H9 (cell line): ENCODE measurements at regions not wholly inside any gene's neighbourhood (a gene's known extent, or its start where the extent isn't known, plus 50 kb on each side); places are given as distances from the start of the nearest gene placed in this dataset.

Experiments used
- DNase-seq: peaks from one replicate; pipeline ENCODE4 v3.0.0-alpha.2; 2017
- H2AFZ ChIP-seq: one replicate; pipeline ENCODE4 v1.6.1; 2013; ENCODE audit warnings: mild to moderate bottlenecking, low read length, control low read depth, moderate library complexity
- H2AK5ac ChIP-seq: 2 replicates; pipeline ENCODE4 v1.6.1; 2013; ENCODE audit warnings: low read length, control low read depth, mixed read lengths; ENCODE audit not compliant: insufficient read length
- H2BK120ac ChIP-seq: one replicate; pipeline ENCODE4 v1.6.1; 2013; ENCODE audit warnings: low read depth, mild to moderate bottlenecking, low read length, control low read depth, inconsistent platforms; ENCODE audit not compliant: poor library complexity, severe bottlenecking
- H2BK12ac ChIP-seq: 2 replicates; pipeline ENCODE4 v1.6.1; 2013; ENCODE audit warnings: low read length, control low read depth, mixed read lengths, low read depth; ENCODE audit not compliant: insufficient read length
- H2BK15ac ChIP-seq: 2 replicates; pipeline ENCODE4 v1.6.1; 2013; ENCODE audit warnings: low read depth, low read length, control low read depth
- H2BK20ac ChIP-seq: one replicate; pipeline ENCODE4 v1.6.1; 2013; ENCODE audit warnings: low read depth, mild to moderate bottlenecking, low read length, control low read depth, inconsistent platforms; ENCODE audit not compliant: poor library complexity, severe bottlenecking
- H2BK5ac ChIP-seq: 2 replicates; pipeline ENCODE4 v1.6.1; 2013; ENCODE audit warnings: low read length, control low read depth, mixed read lengths; ENCODE audit not compliant: insufficient read length
- H3K14ac ChIP-seq: 2 replicates; pipeline ENCODE4 v1.6.1; 2013; ENCODE audit warnings: low read length, control low read depth; ENCODE audit not compliant: insufficient read depth
- H3K18ac ChIP-seq: 2 replicates; pipeline ENCODE4 v1.6.1; 2013; ENCODE audit warnings: low read depth, mild to moderate bottlenecking, mixed read lengths, low read length, control low read depth; ENCODE audit not compliant: insufficient read length
- H3K23ac ChIP-seq: 2 replicates; pipeline ENCODE4 v1.6.1; 2013; ENCODE audit warnings: low read length, control low read depth, mixed read lengths, low read depth; ENCODE audit not compliant: insufficient read length
- H3K23me2 ChIP-seq: 2 replicates; pipeline ENCODE4 v1.6.1; 2013; ENCODE audit warnings: low read depth, mild to moderate bottlenecking, mixed read lengths, low read length, control low read depth; ENCODE audit not compliant: insufficient read length, poor library complexity, severe bottlenecking
- H3K27ac ChIP-seq: 2 replicates; pipeline ENCODE4 v1.5.1; 2013; ENCODE audit warnings: low read length, control low read depth, mixed read lengths, low read depth; ENCODE audit not compliant: insufficient read length
- H3K27me3 ChIP-seq: 2 replicates; pipeline ENCODE4 v1.6.1; 2013; ENCODE audit warnings: low read length, control low read depth, inconsistent platforms; ENCODE audit not compliant: insufficient read depth
- H3K4ac ChIP-seq: 2 replicates; pipeline ENCODE4 v1.6.1; 2013; ENCODE audit warnings: low read depth, mild to moderate bottlenecking, control low read depth, inconsistent platforms, low read length, moderate library complexity
- H3K4me1 ChIP-seq: 2 replicates; pipeline ENCODE4 v1.6.1; 2013; ENCODE audit warnings: low read length, control low read depth, inconsistent platforms; ENCODE audit not compliant: insufficient read depth
- H3K4me2 ChIP-seq: 2 replicates; pipeline ENCODE4 v1.6.1; 2013; ENCODE audit warnings: low read length, control low read depth, mixed read lengths; ENCODE audit not compliant: insufficient read length, insufficient read depth
- H3K56ac ChIP-seq: 2 replicates; pipeline ENCODE4 v1.6.1; 2013; ENCODE audit warnings: low read depth, mild to moderate bottlenecking, mixed read lengths, low read length, control low read depth; ENCODE audit not compliant: insufficient read length
- H3K79me1 ChIP-seq: 2 replicates; pipeline ENCODE4 v1.6.1; 2013; ENCODE audit warnings: low read depth, mild to moderate bottlenecking, moderate library complexity, low read length, control low read depth, inconsistent platforms; ENCODE audit not compliant: insufficient read depth, poor library complexity, severe bottlenecking
- H3K79me2 ChIP-seq: 2 replicates; pipeline ENCODE4 v1.6.1; 2013; ENCODE audit warnings: low read length, control low read depth, inconsistent platforms; ENCODE audit not compliant: insufficient read depth
- H3K9ac ChIP-seq: 2 replicates; pipeline ENCODE4 v1.6.1; 2013; ENCODE audit warnings: low read length, control low read depth, mixed read lengths; ENCODE audit not compliant: insufficient read length; ENCODE audit errors: extremely low read depth
- H3K9me3 ChIP-seq: one replicate; pipeline ENCODE4 v1.6.1; 2013; ENCODE audit warnings: low read depth, low read length, inconsistent platforms; ENCODE audit not compliant: control insufficient read depth
- H3T11ph ChIP-seq: one replicate; pipeline ENCODE4 v1.6.1; 2013; ENCODE audit warnings: mild to moderate bottlenecking, low read length, control low read depth, inconsistent platforms
- H4K20me1 ChIP-seq: one replicate; pipeline ENCODE4 v1.6.1; 2013; ENCODE audit not compliant: control insufficient read depth, insufficient read length, insufficient read depth
- H4K5ac ChIP-seq: 2 replicates; pipeline ENCODE4 v1.6.1; 2013; ENCODE audit warnings: low read depth, mild to moderate bottlenecking, mixed read lengths, low read length, control low read depth; ENCODE audit not compliant: insufficient read length
- H4K8ac ChIP-seq: replicated peaks from 2 replicates; pipeline ENCODE4 v1.6.1; 2013; ENCODE audit warnings: low read length, control low read depth, mixed read lengths, low read depth; ENCODE audit not compliant: insufficient read length
- H4K91ac ChIP-seq: 2 replicates; pipeline ENCODE4 v1.6.1; 2013; ENCODE audit warnings: low read depth, mild to moderate bottlenecking, moderate library complexity, mixed read lengths, low read length, control low read depth; ENCODE audit not compliant: insufficient read length
- H3K27ac Mint-ChIP-seq, 3 experiments: 2 replicates in 2 of 3; 3 replicates in 1 of 3; pipeline ENCODE4 v1.8.0; 2020 to 2021; ENCODE audit warnings: mixed read lengths in 3 of 3, mild to moderate bottlenecking in 1 of 3, moderate library complexity in 1 of 3
- H3K27me3 Mint-ChIP-seq: 2 replicates; pipeline ENCODE4 v1.8.0; 2021; ENCODE audit warnings: low read depth, mild to moderate bottlenecking, moderate library complexity, mixed read lengths
- H3K36me3 Mint-ChIP-seq, 3 experiments: 2 replicates in 2 of 3; 3 replicates in 1 of 3; pipeline ENCODE4 v1.8.0; 2020 to 2021; ENCODE audit warnings: low read depth in 3 of 3, mixed read lengths in 3 of 3; ENCODE audit not compliant: insufficient read depth in 1 of 3
- H3K4me1 Mint-ChIP-seq, 2 experiments: 2 replicates each; pipeline ENCODE4 v1.8.0; 2020; ENCODE audit warnings: mixed read lengths in 2 of 2
- H3K4me3 Mint-ChIP-seq, 2 experiments: 2 replicates in 1 of 2; 3 replicates in 1 of 2; pipeline ENCODE4 v1.8.0; 2020 to 2021; ENCODE audit warnings: mild to moderate bottlenecking in 2 of 2, mixed read lengths in 2 of 2, moderate library complexity in 1 of 2
- H3K9me3 Mint-ChIP-seq, 2 experiments: 2 replicates in 1 of 2; 3 replicates in 1 of 2; pipeline ENCODE4 v1.8.0; 2020; ENCODE audit warnings: mild to moderate bottlenecking in 2 of 2, mixed read lengths in 2 of 2, moderate library complexity in 1 of 2
- CTCF ChIP-seq: fragments of 200-600 bp; sonication (generic); conservative IDR thresholded peaks from 3 replicates; pipeline ENCODE4 v1.8.0; 2021; ENCODE audit warnings: antibody characterized with exemption, mild to moderate bottlenecking
- WGBS: extraction: QIAGEN DNeasy Blood & Tissue Kit; methylation state at CpG from one replicate; pipeline ENCODE4 v1.1.7; 2013; ENCODE audit warnings: missing lambda C conversion rate, low lambda C conversion rate, mixed read lengths; ENCODE audit not compliant: insufficient read length; ENCODE audit errors: extremely low coverage; 5-methylcytosine and 5-hydroxymethylcytosine counted together

GRCh38 chr18:11495441-11495840, 114.0 kb upstream of the SLC35G4 start:
- no peaks in the 10 kb centered on the region for H3K9me3 ChIP-seq
- no peaks in the 10 kb centered on the region for H3K36me3 Mint-ChIP-seq
- no peak overlapping the region for H3T11ph ChIP-seq
- H2AK5ac ChIP-seq, result no peak overlapping the region
- H3K9me3 Mint-ChIP-seq, result no peaks in the 10 kb centered on the region
- H2BK15ac ChIP-seq, result no peak overlapping the region
- H2BK5ac ChIP-seq, result no peak overlapping the region
- no peak overlapping the region for H3K14ac ChIP-seq
- no peaks in the 10 kb centered on the region for H3K27me3 ChIP-seq
- DNase-seq, result no peak
- H4K91ac ChIP-seq, result no peak overlapping the region
- H3K27ac Mint-ChIP-seq, result no peak overlapping the region
- H2AFZ ChIP-seq, result no peak overlapping the region
- H3K9ac ChIP-seq, result no peak overlapping the region
- H4K20me1 ChIP-seq, result no peaks in the 10 kb centered on the region
- no peak overlapping the region for H2BK20ac ChIP-seq
- H3K27ac ChIP-seq, result no peak overlapping the region
- WGBS, result no CpG with 5 or more reads among the region's 6 CpGs
- no peak overlapping the region for H4K8ac ChIP-seq
- H3K23ac ChIP-seq, result no peak overlapping the region
- no peak overlapping the region for H2BK12ac ChIP-seq
- H3K79me1 ChIP-seq, result no peaks in the 10 kb centered on the region
- H3K23me2 ChIP-seq, result no peaks in the 10 kb centered on the region
- no peak overlapping the region for H3K4me2 ChIP-seq
- no peaks in the 10 kb centered on the region; a peak in 1 of 4 replicates for H3K4me1 Mint-ChIP-seq
- H3K27me3 Mint-ChIP-seq, result no peaks in the 10 kb centered on the region
- no peaks in the 10 kb centered on the region for H3K79me2 ChIP-seq
- no peak for TF ChIP-seq CTCF
- no peak overlapping the region for H3K56ac ChIP-seq
- no peak overlapping the region for H3K4me3 Mint-ChIP-seq
- H4K5ac ChIP-seq, result no peak overlapping the region
- H3K18ac ChIP-seq, result no peak overlapping the region
- no peaks in the 10 kb centered on the region for H3K4me1 ChIP-seq
- no peak overlapping the region for H2BK120ac ChIP-seq
- H3K4ac ChIP-seq, result no peak overlapping the region
